GM10266 (cell line): ENCODE measurements at regions not wholly inside any gene's neighbourhood (a gene's known extent, or its start where the extent isn't known, plus 50 kb on each side); places are given as distances from the start of the nearest gene placed in this dataset.

Source experiments
- DNase-seq: peaks from one replicate; pipeline ENCODE4 v3.0.0; 2012; ENCODE audit errors: extremely low spot score
- TF ChIP-seq, protein P1 (sequence below): IDR thresholded peaks from 2 replicates; pipeline ENCODE4 v1.5.1; 2012; ENCODE audit warnings: mild to moderate bottlenecking, low read depth; ENCODE audit not compliant: control insufficient read depth, insufficient read depth; ENCODE audit errors: missing control alignments

- DNase-seq = no peak
- TF ChIP-seq, protein P1, sequence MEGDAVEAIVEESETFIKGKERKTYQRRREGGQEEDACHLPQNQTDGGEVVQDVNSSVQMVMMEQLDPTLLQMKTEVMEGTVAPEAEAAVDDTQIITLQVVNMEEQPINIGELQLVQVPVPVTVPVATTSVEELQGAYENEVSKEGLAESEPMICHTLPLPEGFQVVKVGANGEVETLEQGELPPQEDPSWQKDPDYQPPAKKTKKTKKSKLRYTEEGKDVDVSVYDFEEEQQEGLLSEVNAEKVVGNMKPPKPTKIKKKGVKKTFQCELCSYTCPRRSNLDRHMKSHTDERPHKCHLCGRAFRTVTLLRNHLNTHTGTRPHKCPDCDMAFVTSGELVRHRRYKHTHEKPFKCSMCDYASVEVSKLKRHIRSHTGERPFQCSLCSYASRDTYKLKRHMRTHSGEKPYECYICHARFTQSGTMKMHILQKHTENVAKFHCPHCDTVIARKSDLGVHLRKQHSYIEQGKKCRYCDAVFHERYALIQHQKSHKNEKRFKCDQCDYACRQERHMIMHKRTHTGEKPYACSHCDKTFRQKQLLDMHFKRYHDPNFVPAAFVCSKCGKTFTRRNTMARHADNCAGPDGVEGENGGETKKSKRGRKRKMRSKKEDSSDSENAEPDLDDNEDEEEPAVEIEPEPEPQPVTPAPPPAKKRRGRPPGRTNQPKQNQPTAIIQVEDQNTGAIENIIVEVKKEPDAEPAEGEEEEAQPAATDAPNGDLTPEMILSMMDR = no peak
These were observed 202.0 kb downstream of the ARL4A start for GRCh38 chr7:12889391-12889790.

DNA sequence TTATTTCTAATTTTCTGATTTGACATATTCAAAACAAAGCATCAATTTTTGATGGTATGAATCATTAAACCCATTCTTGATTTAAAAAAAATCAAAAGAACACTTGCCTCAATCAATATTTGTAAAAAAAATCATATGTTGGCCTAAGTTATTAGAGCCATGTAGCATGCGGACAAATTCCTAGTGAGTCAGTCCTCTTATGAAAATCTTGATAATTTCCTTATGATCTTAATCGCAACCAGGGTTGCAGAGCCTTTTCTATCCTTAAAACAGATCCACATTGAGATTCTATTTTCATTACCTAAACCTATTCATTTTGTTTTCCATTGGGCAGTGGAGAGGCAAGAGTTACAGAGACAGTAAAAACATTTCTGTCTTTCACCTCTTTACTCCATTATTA, 203.2 kb downstream of the ARL4A start:
- TF ChIP-seq, protein P1 = no peak
- DNase-seq = no peak

- no peak for DNase-seq
- TF ChIP-seq, protein P1 = no peak
These were observed 205.9 kb downstream of the ARL4A start for GRCh38 chr7:12893292-12893691.

DNA sequence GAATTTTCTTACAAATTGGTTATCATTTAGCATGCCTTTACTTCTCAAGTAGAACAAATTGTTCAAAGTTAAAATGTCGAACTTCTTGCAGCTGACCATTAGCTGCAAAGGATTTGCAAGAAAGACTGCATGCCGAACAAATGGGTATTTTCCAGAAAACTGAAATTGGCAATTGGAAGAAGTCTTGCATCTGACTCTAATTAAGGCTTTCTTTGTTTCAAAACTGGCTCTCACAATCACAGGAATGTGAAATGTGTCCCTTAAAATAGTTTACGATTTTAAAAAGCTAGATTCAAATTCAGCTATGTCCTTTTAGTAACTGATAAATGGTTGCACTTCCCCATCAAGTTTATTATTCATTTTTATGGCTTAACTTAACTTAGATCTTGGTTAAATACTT, 207.9 kb downstream of the ARL4A start:
- no peak for DNase-seq
- TF ChIP-seq, protein P1 = no peak

DNA sequence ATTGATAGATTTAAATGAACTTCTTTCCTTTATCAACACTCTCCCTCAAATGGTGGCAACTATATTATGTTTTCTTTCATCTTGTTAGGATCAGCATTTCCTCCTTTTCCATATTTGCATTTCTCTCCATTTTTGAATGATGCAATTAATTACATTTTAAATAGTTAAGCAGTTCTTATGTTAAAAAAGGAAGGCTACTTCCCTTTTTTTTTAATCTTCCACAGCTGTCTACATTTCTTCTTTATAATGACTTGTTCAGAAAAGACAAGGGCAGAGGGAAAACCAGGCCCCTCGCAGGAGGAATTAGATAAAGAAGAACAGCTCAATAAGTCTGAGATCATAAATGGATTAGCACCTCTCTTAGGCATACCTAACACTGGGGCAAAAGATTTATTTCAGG, 208.9 kb downstream of the ARL4A start:
- DNase-seq = no peak
- TF ChIP-seq, protein P1 = no peak

DNA sequence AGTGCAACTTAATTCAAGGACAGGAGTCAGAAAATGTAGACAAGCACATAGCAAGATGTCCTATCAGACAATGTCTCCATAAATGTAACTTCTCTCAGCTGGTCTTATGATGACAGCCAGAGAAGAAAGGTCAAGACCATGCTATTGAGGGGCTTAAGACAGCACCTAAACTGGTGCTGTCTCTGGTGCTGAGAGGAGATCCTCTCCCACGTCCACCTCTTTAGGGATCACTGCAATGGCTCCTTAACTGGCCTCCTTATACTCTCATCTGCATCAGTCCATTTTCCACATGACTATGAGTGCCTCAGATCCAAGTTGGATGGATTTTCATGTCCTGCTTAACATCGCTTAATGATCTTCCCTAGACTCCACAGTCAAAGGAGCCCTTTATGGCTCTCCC, 210.6 kb downstream of the ARL4A start:
- TF ChIP-seq, protein P1 = no peak
- no peak for DNase-seq

- no peak for DNase-seq
- TF ChIP-seq, protein P1 = no peak
These were observed 211.2 kb downstream of the ARL4A start for GRCh38 chr7:12898620-12899019.

DNA sequence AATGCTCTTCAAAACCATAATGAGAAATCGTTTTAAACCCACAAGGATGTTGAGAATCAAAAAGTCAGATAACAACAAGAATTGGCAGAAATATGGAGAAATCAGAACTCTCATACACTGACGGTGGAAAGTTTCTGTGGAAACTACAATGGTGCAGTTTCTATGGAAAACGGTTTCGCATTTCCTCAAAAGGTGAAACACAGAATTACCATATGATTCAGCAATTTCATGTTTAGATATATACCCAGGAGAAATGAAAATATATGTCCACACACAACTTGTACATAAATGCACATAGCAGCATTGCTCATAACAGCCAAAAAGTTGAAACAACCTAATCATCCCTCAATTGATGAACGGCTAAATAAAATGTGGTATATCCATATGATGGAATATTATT, 218.2 kb downstream of the ARL4A start:
- TF ChIP-seq, protein P1 = no peak
- DNase-seq = no peak
